Epidermal melanocyte (primary cell): ENCODE measurements at regions not wholly inside any gene's neighbourhood (a gene's known extent, or its start where the extent isn't known, plus 50 kb on each side); places are given as distances from the start of the nearest gene placed in this dataset.
"Not testable (repeated sequence)": the region's sequence is repeated elsewhere in the genome, so short reads cannot be mapped to it uniquely, and the experiment has no call there.

Experiments
- DNase-seq: peaks from one replicate; pipeline ENCODE4 v3.0.0; 2011; ENCODE audit warnings: low spot score; ENCODE audit not compliant: insufficient read length

DNA sequence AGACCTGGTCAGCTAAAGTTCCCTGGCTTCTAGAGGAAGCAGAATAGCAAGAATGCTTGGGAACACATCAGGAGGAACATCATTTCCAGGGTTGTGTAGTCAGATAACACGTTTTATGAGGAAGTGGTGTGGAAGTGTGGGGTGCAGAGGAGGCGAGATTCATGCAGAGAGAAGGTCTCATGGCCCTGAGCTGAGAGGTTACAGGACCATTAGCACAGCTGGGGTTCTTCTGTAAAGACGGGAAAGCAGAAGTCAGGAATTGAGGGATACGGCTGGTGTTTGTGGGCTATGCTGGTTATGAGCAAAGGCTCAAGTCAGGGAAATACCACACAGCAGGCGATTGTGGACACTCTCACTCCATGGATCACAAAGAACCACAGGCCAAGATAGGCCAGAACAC is 190.6 kb upstream of the IRF2BP2 start:
- DNase-seq = not testable (repeated sequence)

DNA sequence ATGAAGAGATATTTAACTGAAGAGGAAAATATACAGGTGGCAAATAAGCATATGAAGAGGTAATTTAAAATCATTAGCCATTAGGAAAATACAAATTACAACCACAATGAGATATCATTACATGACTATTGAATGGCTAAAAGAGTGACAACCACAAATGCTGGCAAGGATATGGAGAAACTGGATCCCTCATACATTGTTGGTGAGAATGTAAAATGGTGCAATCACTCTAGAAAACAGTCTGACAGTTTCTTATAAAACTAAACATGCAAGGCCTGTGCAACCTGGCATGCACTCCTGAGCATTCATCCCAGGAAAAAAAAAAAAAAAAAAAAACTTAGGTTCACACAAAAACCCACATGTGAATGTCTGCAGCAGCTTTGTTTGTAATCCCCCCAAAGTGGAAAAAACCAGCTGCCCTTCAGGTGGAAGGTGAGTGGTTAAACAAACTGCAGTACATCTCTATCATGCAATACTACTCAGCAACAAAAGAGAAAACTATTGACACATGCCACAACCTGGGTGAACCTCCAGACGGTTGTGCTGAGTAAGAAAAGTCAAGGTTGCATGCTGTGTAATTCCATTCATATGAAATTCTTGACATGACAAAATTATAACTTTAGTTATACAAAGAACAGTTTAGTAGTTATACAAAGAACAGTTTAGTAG is 189.2 kb upstream of the IRF2BP2 start:
- not testable (repeated sequence) for DNase-seq

DNA sequence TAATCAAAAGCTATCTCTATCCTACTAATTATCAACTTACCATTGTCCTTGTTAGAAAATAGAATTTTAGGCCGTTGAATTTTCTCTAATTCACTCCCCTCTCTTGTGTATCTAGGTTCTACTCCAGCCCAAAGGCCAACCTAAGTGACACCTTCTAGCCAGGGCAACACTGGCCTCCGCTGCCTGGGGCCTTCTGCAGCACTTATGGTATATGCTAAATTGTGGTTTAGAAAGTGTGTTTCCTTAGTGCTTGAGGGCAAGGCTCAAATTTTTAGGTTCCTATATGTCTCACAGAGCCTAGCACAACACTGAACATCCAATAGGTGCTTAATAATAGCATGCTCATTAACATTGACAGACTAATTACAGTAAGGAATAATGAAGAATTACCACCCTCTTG is 187.2 kb upstream of the IRF2BP2 start:
- DNase-seq = not testable (repeated sequence)

DNA sequence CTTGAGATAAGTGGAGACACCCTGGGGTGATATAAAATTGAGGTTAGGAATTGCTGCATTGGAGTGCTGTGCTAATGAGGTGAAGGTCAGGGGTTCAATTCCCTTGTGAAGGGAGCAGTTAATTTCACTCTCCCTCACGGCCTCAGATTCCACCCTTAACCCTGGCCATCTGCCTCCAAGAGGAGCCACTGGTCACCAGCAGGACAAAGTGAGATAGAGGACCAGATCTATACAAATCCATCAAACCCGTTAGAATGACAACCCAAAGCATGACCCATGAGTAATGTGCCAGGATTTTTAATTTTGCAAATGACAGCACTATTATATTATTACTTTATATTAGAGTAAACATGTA is 186.4 kb upstream of the IRF2BP2 start:
- not testable (repeated sequence) for DNase-seq

DNA sequence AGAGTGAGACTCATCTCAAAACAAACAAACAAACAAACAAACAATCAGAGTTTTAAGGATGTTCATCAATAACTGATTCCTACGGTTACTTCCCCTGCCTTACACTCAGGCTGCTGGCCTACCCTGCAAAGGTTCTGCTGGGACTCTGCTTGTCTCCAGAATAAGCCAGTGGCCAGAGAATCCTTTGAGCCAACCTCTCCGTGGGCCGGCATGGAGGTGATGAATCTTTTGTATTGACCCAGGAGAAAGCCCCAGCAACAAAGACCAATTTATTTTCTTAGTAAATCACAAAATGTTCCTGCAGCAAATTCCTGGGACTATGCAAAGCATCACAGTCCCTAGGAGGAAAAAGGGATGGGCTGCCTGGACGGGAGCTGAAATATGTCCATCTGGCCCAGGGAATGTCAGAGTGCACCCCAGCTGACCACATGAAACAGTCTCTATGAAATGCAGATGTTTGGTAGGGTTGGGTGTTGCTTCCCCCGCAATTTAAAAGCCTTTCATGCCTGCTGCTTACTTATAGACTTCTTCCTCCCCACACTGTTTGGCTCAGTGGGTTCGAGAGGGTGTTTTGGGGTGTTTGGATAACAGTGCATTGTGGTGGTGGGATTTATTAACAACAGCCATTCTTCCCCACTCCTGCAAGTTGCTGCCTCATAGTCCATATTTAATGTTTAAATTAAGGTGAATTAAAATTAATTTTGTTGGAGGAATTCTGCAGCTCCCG is 185.9 kb upstream of the IRF2BP2 start:
- DNase-seq = peak; percentile 17

DNA sequence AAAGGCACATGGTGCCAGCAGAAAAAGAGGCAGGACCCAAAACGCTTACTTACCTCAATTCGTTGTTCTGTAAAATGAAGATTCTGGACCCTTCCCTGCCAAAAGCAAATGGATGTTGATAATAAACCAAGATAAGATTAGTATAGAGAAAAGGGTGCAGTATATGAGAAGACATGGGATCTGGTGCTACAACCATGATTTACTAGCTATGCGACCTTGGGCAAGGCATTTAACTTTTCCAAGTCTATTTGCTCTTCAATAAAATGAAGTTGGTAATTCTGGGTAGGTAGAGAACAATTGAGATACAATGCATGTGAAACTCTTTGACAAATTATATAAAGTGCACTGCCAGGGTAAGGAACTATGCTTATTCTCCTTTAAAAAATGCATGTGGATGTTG is 185.0 kb upstream of the IRF2BP2 start:
- DNase-seq = not testable (repeated sequence)

DNA sequence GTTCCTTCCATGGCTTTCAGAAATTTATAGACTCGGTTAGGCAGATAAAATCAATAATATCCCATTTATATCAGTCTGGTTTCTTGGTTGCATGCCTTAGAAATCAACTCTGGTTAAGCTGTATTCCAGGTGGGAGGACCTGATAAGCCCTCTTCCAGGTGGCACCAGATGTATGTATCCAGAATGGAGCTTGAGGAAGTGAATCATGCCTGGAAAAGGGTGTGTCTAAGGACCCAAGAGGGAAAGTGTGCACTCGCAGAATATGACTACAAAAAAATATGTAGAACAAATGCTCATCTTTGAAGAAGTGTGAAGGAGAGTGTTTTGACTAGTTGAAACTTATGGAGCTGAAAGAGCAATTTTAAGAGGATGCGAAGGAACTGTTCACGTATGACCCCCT is 184.5 kb upstream of the IRF2BP2 start:
- not testable (repeated sequence) for DNase-seq

DNA sequence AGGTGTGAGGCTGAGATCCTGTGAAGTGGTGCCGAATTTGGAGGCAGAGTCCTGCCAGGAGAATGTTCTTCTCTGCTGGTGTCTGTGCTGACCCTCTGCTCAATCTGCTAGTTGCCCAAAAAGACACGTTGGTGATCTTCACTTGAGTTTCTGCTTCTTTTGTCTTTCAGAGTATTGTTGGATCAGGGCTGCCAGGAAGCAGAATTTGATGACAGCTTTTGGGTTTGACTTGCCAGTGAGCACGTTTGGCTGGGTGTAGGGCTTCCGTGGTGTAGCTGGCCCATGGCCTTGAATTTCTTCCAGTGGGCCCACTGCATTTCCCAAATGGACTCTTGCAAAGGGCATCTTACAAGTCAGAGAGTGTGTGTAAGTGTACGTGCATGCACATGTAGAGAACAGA is 183.9 kb upstream of the IRF2BP2 start:
- not testable (repeated sequence) for DNase-seq

DNA sequence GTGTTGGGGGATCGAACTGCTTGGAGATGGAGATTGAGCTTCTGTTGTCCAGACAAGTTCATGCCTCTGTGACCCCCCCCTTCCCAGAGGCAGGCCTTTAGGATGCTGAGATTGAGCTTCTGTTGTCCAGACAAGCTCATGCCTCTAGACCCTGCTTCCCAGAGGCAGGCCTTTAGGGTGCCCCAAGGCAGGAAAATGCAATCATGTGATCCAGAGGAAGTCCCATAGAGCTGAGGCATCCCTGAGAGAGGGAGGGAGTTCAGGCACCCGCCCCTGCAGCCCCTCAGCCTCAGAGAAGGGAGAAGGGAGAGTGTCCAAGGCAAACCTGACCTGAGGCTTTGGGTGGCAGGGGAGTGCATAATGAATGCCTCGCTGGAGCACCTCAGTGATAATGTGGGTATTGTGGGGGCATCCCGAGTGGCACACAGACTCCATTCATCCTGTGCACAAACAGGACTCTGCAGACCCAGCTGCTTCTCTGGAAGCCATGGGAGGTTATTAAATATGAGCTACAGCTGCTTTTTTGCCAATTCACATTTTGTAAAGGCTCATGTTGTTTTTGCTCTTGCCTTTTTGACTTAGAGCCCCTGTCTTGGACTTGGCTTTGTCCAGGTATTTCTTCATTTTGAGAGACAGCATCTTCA is 182.4 kb upstream of the IRF2BP2 start:
- DNase-seq = not testable (repeated sequence)

DNA sequence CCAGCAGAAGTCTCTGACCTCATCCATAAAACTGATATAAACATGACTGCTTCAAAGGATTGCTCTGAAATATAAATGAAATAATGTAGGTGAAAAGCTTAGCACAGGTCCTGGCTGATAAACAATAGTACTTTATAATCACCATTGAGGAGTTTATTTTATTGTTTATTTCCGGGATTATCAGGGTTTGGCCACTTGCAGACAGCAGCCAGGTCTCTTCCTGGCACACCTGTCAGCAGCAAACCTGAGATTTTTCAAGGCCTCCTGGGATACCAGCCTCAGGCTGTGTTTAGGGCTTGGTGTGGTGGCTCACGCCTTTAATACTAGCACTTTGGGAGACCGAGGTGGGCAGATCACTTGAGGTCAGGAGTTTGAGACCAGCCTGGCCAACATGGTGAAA is 181.6 kb upstream of the IRF2BP2 start:
- not testable (repeated sequence) for DNase-seq

DNA sequence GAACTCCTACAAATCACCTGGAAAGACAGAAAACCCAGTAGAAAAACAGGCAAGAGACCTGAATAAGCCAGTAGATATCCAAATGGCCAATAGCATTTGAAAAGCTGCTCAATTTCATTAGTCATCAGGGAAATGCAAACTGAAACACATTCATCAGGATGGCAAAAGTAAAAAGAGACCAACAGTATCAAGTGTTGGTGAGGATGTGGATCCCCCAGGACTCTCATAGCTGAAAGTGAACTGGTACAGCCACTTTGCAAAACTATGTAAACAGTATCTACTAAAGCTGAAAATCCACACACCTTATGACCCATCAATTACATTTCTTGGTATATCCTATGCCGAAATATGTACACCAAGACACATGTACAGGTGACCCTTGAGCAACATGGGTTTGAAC is 180.4 kb upstream of the IRF2BP2 start:
- DNase-seq = not testable (repeated sequence)

DNA sequence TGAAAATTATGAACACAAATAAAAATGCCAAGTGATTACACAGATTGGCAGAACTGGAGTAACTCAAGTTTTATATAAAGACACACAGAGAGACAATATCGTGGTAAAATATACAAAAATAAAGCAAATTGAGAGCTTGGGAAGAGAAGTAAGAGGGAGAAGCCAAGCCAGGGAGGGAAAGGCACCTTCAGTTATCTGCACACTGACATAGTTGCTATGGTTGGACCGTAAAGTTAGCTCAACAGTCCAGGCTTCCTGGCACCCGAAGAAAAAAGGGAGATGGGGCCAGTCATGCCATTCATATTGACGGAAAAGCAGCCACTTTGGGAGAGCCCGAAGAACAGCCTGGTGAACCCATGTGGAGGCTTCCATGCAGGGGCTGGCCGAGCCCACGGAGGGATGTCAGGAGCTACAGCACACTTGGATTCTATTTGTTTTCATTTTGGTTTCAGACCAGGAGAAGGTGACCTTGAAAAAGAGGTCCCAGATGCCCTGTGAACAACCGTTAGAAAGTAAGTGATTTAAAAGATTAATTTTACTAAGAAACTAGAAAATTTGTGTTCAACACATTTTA is 177.1 kb upstream of the IRF2BP2 start:
- not testable (repeated sequence) for DNase-seq

DNA sequence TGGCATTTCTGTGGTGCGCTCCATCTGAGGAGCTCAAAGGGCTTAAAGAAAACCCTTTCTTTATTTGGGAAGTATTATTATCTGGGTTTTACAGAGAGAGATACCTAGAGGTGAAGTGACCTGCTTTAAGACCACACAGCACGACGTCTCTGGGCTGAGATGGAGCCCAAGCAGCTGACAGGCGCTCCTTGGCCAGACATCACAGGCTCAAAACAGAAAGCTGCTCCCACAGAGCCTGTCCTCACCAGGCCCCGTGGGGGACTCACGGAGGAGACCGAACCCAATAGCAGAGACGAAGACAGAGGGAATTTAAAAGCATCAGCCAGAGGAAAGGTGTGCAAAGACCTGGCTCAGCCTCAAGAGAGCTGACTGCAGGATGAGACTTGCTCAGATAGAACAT is 175.9 kb upstream of the IRF2BP2 start:
- DNase-seq = not testable (repeated sequence)

DNA sequence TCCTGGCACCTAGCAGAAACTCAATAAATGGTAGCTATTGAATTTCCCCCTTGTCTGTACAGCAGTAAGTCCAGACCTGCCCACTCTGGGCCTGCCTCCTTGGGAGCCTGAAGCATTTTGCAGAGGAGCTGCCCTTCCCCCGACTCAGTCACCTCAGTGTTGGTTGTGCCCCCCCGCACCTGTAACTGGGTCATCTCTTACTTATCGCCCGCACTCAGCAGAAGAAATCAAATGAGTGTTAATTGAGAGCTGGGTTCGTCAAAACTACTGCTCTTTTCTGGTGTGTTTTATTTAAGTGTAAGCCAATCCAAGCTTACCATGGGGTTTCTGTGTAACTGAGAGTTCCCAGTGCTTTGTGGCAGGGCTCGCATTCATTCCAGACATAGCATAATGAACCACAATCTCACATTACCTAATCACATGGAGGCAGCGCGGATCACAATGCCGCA is 175.5 kb upstream of the IRF2BP2 start:
- DNase-seq = not testable (repeated sequence)

DNA sequence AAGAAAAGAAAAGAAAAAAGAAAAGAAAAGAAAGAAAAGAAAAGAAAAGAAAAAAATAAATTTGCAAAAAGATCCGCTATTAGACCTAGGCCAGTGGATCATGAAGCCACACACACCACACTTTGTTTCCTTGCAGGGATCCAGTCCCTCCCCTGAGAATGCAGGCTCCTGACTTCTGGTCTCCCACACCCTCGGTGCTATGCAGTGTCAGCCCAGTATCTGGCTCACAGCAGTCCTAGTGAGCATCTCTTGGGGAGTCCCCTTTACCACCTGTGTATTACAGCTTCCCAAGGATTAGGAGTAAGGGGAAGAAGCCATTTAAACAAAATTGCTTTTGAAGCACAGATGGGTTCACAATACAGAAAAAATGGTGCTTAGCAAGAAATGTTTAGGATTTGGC is 174.1 kb upstream of the IRF2BP2 start:
- not testable (repeated sequence) for DNase-seq

DNA sequence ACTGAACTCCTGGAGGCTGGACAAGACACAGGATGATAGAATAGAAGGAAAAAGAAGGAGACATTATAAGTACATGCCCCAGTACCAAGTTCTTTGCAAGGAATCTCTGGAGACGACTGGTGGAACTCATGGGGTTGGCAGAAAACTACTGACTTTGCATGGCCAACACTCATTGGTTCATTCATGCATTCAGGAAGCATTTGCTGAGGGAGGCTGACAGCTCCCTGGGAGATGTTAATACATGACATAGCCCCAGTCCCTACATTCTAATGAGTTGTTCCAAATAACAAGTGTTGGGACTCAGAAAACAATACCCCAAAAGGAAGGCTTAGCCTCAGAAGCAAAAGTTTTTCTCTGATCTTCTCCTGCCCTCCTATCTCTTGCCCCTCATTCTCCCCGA is 172.8 kb upstream of the IRF2BP2 start:
- DNase-seq = peak; percentile 32

DNA sequence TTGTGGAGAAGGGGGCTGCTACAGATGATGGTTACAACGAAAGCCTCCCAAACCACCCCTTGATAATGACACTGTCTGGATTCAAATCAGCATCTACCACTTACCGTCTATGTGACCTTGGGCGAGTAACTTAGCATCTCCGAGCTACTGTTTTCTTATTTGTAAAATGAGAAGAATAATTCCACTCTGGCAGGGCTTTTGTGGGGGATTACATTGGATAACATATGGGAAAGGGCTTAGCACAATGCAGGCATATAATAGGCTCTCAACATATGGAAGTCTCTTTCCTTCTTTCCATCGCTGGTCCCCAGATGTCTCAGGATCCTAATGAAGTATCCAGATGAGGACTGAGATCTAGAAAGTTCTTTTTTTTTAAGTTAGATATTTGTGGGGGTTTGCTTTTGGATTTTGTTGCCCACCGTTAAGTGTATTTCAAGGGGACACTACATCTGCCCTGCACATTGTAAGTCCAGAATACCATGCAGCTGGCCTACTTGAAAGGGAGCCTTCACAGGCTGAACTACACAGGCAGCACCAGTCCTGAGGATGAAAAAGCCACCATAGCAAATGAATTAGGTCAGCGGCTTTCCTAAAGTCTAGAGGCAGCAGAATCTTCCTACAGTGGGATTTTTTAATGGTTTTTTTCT is 172.2 kb upstream of the IRF2BP2 start:
- peak; percentile 57 for DNase-seq

DNA sequence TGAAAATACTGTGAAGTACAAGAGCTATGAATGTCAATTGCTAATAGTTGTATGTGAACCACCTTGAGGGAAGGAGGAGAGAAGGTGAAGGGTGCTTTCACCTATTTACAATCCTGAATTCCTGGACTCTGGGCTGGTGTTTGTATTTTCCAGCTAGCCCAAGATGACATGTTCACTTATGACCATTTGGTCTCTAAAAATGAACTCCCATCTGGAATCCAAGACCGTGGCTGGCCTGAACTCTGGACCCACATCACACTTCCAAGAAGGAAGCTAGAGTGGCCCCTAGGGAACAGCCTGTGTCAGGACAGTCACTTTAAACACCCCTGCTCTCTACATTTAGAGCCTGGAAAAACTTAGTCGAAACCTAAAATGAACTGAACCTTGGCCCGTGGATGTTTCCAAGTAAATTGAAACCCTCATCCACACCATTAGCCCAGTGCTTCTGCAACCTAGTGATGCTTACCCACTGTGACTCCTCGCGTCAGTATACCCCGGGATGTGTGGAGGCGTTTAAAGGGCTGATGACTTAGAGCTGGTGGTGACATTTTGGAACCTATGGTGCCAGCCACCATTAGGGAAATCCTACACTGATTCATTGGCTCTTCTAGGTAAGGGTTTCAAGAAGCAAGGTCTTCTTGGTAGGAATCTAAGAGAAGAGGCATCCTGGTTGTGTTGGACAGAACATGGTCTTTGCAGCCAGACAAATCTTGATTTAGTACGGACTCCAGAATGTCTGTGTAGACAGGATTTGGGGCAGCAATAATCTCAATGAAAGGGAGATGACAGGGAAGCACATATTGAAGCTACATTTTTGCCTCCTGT is 171.5 kb upstream of the IRF2BP2 start:
- no peak for DNase-seq

DNA sequence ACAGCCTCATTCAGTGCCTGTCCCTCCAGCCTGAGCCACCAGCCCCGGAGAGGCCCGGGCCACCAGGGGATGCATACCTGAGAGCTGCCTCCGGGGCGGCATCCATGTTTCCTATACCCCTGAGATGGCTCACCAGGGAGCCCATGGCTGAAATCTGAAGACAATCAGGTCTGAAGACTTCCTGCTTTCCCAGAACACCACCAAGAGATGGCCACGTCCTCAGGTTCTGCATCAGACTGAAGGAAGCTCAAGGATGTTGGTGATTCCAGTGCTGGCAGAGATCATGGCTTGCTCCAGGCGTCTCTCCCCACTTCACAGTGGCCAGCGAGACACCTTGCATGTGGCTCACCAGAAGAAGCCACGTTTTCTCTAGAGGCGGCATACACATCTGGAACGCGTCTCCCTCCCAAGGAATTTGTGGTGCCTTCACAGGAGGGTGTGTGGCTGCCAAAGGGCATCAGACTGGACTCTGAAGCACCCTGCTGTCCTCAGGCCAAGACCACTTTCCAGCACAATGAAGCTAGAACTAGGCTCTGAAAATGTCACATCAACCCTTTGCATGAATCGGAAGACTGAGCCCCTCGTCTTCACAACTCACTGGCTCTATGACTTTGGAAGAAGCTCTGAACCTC is 170.7 kb upstream of the IRF2BP2 start:
- no peak for DNase-seq

DNA sequence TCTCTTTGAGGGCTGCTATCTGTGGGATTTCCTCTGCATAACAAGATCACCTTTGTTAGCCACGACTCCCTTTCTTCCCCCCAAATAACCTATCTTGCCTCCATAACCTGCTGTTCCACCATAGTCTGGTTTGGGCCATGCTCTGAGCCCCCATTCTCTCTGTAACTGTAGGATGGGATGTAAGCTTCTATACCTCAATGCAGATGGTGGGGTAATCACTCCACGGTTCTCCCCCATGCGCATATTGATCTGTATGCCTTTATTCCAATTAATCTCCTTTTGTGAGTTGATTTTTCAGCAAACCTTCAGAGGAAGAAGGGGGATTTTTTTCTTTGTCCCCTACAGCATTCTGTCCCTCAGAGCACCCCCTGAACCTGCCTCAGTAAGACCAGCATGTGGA is 170.1 kb upstream of the IRF2BP2 start:
- DNase-seq = peak; percentile 23
